ENCODE measurements at regions not wholly inside any gene's neighbourhood (a gene's known extent, or its start where the extent isn't known, plus 50 kb on each side); places are given as distances from the start of the nearest gene placed in this dataset.
"Not testable (repeated sequence)": the region's sequence is repeated elsewhere in the genome, so short reads cannot be mapped to it uniquely, and the experiment has no call there.

DNA sequence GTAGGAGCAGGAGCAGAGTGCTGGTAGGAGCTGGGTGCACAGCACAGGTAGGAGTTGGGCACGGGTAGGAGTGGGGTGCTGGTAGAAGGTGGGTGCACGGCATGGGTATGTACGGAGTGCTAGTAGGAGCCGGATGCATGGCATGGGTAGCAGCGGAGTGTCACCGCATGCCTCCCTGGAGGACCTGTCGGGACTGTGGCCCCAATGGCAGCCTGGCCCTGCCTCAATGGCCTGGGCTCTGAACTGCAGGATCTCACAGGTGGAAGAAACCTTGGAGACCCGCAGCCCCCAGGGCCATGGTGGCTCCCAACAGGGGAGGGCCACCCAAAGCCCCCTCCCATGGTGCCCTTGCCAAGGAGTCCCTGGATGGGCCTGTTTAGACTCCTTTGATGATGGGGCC is 1146.0 kb downstream of the UQCRFS1 start:
- no peaks in the 10 kb centered on the region for H3K36me3 Mint-ChIP-seq (ENCODE audit: low read depth)
- intact Hi-C loops (cut with micrococcal nuclease) = no loop called here
- TF ChIP-seq CTCF (IDR thresholded peaks at IDR 0.05) = no peak
- ATAC-seq = no peak
- no peak overlapping the region for H3K27ac Mint-ChIP-seq
- H3K27me3 Mint-ChIP-seq = no peaks in the 10 kb centered on the region
- H3K4me3 Mint-ChIP-seq = no peak overlapping the region
- no peak for DNase-seq
- CTCF ChIA-PET = no interaction called here
- H3K4me1 Mint-ChIP-seq (ENCODE audit: low read depth) = no peaks in the 10 kb centered on the region
- POLR2A ChIA-PET = no interaction called here
- H3K9me3 Mint-ChIP-seq = no peaks in the 10 kb centered on the region

- no peaks in the 10 kb centered on the region for H3K9me3 Mint-ChIP-seq
- ChIA-PET POLR2A (no interaction called here), CTCF (no interaction called here)
- DNase-seq = no peak
- H3K4me3 Mint-ChIP-seq = no peak overlapping the region
- intact Hi-C loops (cut with micrococcal nuclease) = no loop called here
- ATAC-seq = no peak
- no peak overlapping the region for H3K27ac Mint-ChIP-seq
- H3K36me3 Mint-ChIP-seq (ENCODE audit: low read depth) = no peaks in the 10 kb centered on the region
- H3K27me3 Mint-ChIP-seq = no peaks in the 10 kb centered on the region
- H3K4me1 Mint-ChIP-seq (ENCODE audit: low read depth) = no peaks in the 10 kb centered on the region
- no peak for TF ChIP-seq CTCF (IDR thresholded peaks at IDR 0.05)
Measured at GRCh38 chr19:28066161-28066560, 1146.8 kb downstream of the UQCRFS1 start.

DNA sequence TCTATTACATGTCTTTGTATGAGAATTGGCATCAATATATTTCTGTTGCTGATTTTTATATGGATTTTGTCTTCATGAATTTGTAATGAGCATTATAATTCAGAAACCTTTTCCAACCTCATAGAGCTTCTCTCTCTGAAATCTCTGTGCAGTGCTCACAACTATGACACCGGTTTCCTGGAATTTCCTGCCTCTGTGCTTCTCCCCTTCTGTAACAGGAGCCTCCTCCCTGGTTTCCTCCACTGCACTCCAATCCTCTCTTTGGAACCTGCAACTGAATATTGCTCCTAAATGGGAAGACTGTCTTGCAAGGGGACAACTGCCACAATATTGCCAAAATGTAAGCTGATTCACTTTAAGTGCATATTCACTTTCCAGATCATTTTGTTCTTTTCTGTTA is 1147.9 kb downstream of the UQCRFS1 start:
- Mint-ChIP-seq H3K9me3 (no peaks in the 10 kb centered on the region), H3K4me3 (no peak overlapping the region)
- ATAC-seq = no peak

DNA sequence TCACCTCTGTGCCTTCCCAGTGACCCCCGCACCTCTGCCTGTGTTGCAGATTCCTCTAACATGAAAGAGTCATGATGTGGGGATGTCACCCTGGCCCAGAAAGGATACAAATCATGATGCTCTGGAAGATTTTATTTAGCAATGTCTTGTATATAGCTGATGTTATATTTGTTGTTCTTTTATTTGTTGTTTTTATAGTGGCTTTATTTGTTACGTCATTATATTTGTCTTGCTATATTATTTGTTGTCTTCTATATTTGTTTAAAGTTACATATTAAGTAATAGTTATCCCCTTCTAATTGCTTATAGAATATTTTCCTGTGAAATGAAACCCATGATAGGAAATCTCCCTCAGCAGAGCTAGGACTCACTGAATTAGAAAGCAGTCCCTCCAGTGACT is 1149.2 kb downstream of the UQCRFS1 start:
- Mint-ChIP-seq H3K4me3 (no peak overlapping the region), H3K36me3 (ENCODE audit: low read depth) (no peaks in the 10 kb centered on the region), H3K27me3 (no peaks in the 10 kb centered on the region), H3K9me3 (no peaks in the 10 kb centered on the region), H3K27ac (no peak overlapping the region), H3K4me1 (ENCODE audit: low read depth) (no peaks in the 10 kb centered on the region)
- CTCF ChIA-PET = no interaction called here
- DNase-seq (no peak), ATAC-seq (no peak)
- intact Hi-C loops (cut with micrococcal nuclease) = no loop called here
- no peak for TF ChIP-seq CTCF (IDR thresholded peaks at IDR 0.05)
- POLR2A ChIA-PET = no interaction called here

More for the DNA sequence above, 1147.9 kb downstream of the UQCRFS1 start:
- ChIA-PET CTCF (no interaction called here), POLR2A (no interaction called here)
- Mint-ChIP-seq H3K27ac (no peak overlapping the region), H3K36me3 (ENCODE audit: low read depth) (no peaks in the 10 kb centered on the region), H3K4me1 (ENCODE audit: low read depth) (no peaks in the 10 kb centered on the region), H3K27me3 (no peaks in the 10 kb centered on the region)
- DNase-seq = no peak
- TF ChIP-seq CTCF (IDR thresholded peaks at IDR 0.05) = no peak
- intact Hi-C loops (cut with micrococcal nuclease) = no loop called here

GRCh38 chr19:28061111-28061510 is 1151.8 kb downstream of the UQCRFS1 start:
- no peak for TF ChIP-seq CTCF (IDR thresholded peaks at IDR 0.05)
- no peaks in the 10 kb centered on the region for H3K36me3 Mint-ChIP-seq (ENCODE audit: low read depth)
- peaks cover 4% of the 10 kb centered on the region for H3K9me3 Mint-ChIP-seq
- ATAC-seq (no peak), DNase-seq (no peak)
- intact Hi-C loops (cut with micrococcal nuclease) = no loop called here
- ChIA-PET POLR2A (no interaction called here), CTCF (interaction anchor here (1.1 kb wide), 1 partner anchor 12 kb away, joined by 3 read pairs; no protein-coding TSS in a partner anchor)
- no peaks in the 10 kb centered on the region for H3K27me3 Mint-ChIP-seq
- H3K4me1 Mint-ChIP-seq (ENCODE audit: low read depth) = no peaks in the 10 kb centered on the region
- no peak overlapping the region for H3K4me3 Mint-ChIP-seq
- no peak overlapping the region for H3K27ac Mint-ChIP-seq

DNA sequence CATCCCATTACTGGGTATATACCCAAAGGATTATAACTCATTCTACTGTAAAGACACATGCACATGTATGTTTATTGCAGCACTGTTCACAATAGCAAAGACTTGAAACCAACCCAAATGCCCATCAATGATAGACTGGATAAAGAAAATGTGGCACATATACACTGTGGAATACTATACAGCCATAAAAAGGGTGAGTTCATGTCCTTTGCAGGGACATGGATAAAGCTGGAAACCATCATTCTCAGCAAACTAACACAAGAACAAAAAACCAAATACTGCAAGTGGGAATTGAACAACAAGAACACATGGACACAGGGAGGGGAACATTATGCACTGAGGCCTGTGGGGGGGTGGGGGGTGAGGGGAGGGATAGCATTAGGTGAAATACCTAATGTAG is 1155.9 kb downstream of the UQCRFS1 start:
- H3K9me3 Mint-ChIP-seq; H3K27me3 Mint-ChIP-seq; H3K4me3 Mint-ChIP-seq; ATAC-seq; POLR2A ChIA-PET; intact Hi-C loops (cut with micrococcal nuclease); H3K4me1 Mint-ChIP-seq (ENCODE audit: low read depth); CTCF ChIA-PET; H3K27ac Mint-ChIP-seq; DNase-seq; H3K36me3 Mint-ChIP-seq (ENCODE audit: low read depth): not testable (repeated sequence)

All from activated CD8-positive, alpha-beta T cell treated with anti-CD3 and anti-CD28 coated beads for 36 hours (primary cell).